HepG2 (cell line): ENCODE measurements at regions not wholly inside any gene's neighbourhood (a gene's known extent, or its start where the extent isn't known, plus 50 kb on each side); places are given as distances from the start of the nearest gene placed in this dataset.

Source experiments
- AKAP8 ChIP-seq: sonication (generic); formaldehyde crosslinking; IDR thresholded peaks from 2 replicates; pipeline ENCODE4 v1.5.1; 2020; ENCODE audit warnings: mild to moderate bottlenecking, missing genetic modification reagents
- HCFC1 ChIP-seq: fragments of 150-350 bp; IDR thresholded peaks from 2 replicates; pipeline ENCODE4 v1.6.1; 2014; ENCODE audit warnings: low read depth, low read length
- HNF1B ChIP-seq: sonication (generic); formaldehyde crosslinking; IDR thresholded peaks from 2 replicates; pipeline ENCODE4 v1.5.1; 2020; ENCODE audit warnings: mild to moderate bottlenecking, moderate library complexity, missing genetic modification reagents
- HOXA5 ChIP-seq: sonication (generic); formaldehyde crosslinking; IDR thresholded peaks from 2 replicates; pipeline ENCODE4 v1.4.0; 2020; ENCODE audit warnings: missing genetic modification reagents
- KLF6 ChIP-seq: IDR thresholded peaks from 2 replicates; pipeline ENCODE4 v1.8.0; 2016; ENCODE audit warnings: missing biosample characterization, missing genetic modification reagents
- POGK ChIP-seq: sonication (generic); formaldehyde crosslinking; conservative IDR thresholded peaks from 2 replicates; pipeline ENCODE4 v1.8.0; 2022; ENCODE audit warnings: mild to moderate bottlenecking, moderate library complexity, missing genetic modification reagents
- THAP7 ChIP-seq: sonication (generic); formaldehyde crosslinking; IDR thresholded peaks from 2 replicates; pipeline ENCODE4 v1.8.1; 2023; ENCODE audit warnings: mild to moderate bottlenecking, missing genetic modification reagents
- ZNF225 ChIP-seq: sonication (generic); formaldehyde crosslinking; IDR thresholded peaks from 2 replicates; pipeline ENCODE4 v1.4.0; 2020; ENCODE audit warnings: mild to moderate bottlenecking, missing genetic modification reagents
- ZNF557 ChIP-seq: sonication (generic); formaldehyde crosslinking; IDR thresholded peaks from 2 replicates; pipeline ENCODE4 v1.4.0; 2020; ENCODE audit warnings: missing genetic modification reagents
- ZNF740 ChIP-seq: sonication (generic); formaldehyde crosslinking; IDR thresholded peaks from 2 replicates; pipeline ENCODE4 v1.4.0; 2020; ENCODE audit warnings: missing genetic modification reagents
- ZNF746 ChIP-seq: sonication (generic); formaldehyde crosslinking; IDR thresholded peaks from 2 replicates; pipeline ENCODE4 v1.8.0; 2022; ENCODE audit warnings: mild to moderate bottlenecking, missing genetic modification reagents
- TF ChIP-seq, protein P1 (sequence below): sonication (generic); formaldehyde crosslinking; IDR thresholded peaks from 2 replicates; pipeline ENCODE4 v1.8.0; 2022; ENCODE audit warnings: mild to moderate bottlenecking, missing genetic modification reagents, moderate library complexity
- TF ChIP-seq, protein P2 (sequence below): sonication (generic); formaldehyde crosslinking; IDR thresholded peaks from 2 replicates; pipeline ENCODE4 v1.5.0; 2020; ENCODE audit warnings: mild to moderate bottlenecking, missing genetic modification reagents, moderate library complexity
- TF ChIP-seq, protein P3 (sequence below): sonication (generic); formaldehyde crosslinking; IDR thresholded peaks from 2 replicates; pipeline ENCODE4 v1.8.1; 2023; ENCODE audit warnings: mild to moderate bottlenecking, inconsistent platforms, moderate library complexity, missing genetic modification reagents, borderline replicate concordance

DNA sequence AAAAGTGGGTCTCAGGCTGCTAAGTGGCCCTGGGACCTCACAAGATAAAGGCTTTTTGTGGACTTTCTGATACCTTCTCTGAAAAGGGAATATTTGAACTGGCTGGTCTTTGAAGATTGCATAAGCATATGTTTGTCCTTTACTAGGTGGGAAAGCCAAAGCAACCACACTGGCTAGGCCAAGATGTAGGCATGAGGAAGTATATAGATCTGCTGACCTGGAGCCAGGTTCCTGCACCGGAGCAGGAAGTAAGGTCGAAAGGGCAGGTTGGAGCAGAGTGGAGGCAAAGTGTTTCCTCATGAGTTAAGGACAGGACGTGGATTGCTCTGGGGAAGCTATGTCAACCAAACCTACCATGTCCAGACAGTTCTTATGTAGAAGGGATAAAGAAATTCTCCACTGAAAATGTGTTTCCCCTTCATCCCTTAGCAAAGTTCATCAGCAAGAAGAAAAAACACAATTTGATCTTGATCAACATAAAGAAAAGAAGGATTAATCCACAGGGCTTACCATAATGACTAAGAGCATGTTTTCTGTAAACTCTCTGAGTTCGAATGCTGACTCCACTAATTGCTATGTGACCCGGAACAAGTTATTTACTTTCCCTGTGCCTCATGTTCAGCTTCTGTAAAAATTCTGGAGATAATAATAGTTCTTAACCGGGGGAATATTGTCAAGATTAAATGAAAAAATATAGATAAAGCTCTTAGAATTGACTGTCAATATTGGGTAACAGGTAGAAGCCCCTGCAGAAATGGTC, 156.1 kb upstream of the SRD5A2 start (continued):
- TF ChIP-seq, protein P1, sequence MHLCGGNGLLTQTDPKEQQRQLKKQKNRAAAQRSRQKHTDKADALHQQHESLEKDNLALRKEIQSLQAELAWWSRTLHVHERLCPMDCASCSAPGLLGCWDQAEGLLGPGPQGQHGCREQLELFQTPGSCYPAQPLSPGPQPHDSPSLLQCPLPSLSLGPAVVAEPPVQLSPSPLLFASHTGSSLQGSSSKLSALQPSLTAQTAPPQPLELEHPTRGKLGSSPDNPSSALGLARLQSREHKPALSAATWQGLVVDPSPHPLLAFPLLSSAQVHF (CRISPR knock-in tag) = no peak
- TF ChIP-seq ZNF225 (CRISPR knock-in tag) (no peak), HNF1B (CRISPR knock-in tag) (no peak), AKAP8 (CRISPR knock-in tag) (no peak), KLF6 (CRISPR knock-in tag) (peak; percentile 54; the same call in 1 of the 2 replicates), ZNF557 (CRISPR knock-in tag) (no peak), ZNF740 (no peak), HOXA5 (CRISPR knock-in tag) (no peak), THAP7 (CRISPR knock-in tag) (no peak), ZNF746 (no peak; the same call in 1 of the 2 replicates), HCFC1 (no peak), POGK (CRISPR knock-in tag) (0 out of 2 replicates have a peak, but pooled peaks have one; percentile 73)
- TF ChIP-seq, protein P2, sequence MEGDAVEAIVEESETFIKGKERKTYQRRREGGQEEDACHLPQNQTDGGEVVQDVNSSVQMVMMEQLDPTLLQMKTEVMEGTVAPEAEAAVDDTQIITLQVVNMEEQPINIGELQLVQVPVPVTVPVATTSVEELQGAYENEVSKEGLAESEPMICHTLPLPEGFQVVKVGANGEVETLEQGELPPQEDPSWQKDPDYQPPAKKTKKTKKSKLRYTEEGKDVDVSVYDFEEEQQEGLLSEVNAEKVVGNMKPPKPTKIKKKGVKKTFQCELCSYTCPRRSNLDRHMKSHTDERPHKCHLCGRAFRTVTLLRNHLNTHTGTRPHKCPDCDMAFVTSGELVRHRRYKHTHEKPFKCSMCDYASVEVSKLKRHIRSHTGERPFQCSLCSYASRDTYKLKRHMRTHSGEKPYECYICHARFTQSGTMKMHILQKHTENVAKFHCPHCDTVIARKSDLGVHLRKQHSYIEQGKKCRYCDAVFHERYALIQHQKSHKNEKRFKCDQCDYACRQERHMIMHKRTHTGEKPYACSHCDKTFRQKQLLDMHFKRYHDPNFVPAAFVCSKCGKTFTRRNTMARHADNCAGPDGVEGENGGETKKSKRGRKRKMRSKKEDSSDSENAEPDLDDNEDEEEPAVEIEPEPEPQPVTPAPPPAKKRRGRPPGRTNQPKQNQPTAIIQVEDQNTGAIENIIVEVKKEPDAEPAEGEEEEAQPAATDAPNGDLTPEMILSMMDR (CRISPR knock-in tag) = no peak
- TF ChIP-seq, protein P3, sequence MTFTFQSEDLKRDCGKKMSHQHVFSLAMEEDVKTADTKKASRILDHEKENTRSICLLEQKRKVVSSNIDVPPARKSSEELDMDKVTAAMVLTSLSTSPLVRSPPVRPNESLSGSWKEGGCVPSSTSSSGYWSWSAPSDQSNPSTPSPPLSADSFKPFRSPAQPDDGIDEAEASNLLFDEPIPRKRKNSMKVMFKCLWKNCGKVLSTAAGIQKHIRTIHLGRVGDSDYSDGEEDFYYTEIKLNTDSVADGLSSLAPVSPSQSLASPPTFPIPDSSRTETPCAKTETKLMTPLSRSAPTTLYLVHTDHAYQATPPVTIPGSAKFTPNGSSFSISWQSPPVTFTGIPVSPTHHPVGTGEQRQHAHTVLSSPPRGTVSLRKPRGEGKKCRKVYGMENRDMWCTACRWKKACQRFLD (CRISPR knock-in tag) = no peak
